ENCODE measurements at regions not wholly inside any gene's neighbourhood (a gene's known extent, or its start where the extent isn't known, plus 50 kb on each side); places are given as distances from the start of the nearest gene placed in this dataset.
"Not testable (repeated sequence)": the region's sequence is repeated elsewhere in the genome, so short reads cannot be mapped to it uniquely, and the experiment has no call there.

DNA sequence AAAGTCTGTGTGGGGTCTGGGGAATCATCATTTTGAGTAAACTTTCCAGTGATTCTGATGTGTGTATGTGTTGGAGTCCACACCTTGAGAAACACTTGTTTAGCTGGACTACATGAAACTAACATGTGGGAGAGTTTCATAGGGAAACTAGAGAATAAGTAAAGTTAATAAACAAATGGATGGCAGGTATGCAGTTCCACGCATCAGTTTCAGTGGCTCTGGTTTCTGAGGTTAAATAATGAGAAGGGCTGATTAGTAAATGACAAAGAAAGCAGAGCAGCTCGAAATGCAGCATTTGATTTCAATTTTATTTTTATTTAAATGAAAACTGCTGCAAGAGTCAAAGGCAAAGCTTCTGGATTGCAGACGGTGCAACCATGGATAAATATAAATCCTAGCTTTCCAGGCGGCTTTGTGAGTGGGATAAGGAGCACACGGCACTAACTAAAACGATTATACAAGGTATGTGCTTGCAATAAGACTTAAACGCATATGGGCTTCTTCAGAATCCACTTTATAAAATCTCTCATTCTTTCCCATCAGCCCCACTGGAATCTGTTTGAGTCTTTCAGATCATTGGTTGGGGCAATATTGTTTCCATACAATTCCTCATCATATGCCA is 310.7 kb downstream of the PLPP3 start:
- DNase-seq (ENCODE audit: low read depth in 2 of 2) = no peak

DNA sequence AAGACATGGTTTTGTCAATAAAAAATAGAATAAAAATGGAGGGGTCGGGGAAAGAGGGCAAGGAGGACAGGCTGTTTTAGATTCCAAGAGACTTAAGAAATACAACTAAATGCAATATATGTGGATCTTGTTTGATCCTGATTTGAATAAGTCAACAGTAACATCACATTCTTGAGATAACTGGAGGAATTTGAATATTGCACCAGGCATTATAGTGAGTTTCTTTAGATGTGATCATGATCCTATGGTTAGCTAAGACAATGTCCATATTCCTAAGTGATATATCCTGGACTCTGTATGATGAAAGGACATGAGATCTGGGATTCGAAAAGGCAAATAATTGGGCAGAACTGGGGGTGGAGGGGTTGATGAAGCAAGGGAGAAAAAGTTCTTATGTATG is 311.8 kb downstream of the PLPP3 start:
- no peak for DNase-seq (ENCODE audit: low read depth in 2 of 2)

DNA sequence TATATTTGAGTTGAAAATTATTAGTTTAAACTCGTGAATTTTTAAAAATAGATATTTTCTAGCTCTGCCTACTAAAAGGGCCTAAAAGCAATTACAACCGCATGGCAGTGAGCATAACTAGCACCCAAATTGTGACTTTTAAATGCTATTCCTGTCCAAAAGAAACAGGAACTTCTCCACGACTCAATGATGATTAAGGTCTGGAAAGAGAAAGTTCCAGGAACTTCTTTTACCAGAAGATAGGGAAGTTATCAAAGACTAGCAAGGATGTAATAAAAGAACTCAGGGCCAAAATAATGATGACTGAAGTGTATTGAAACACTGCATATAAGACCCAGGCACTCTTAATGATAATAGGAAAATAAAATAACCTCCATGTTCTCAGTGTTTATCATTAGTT is 313.0 kb downstream of the PLPP3 start:
- no peak for DNase-seq (ENCODE audit: low read depth in 2 of 2)

DNA sequence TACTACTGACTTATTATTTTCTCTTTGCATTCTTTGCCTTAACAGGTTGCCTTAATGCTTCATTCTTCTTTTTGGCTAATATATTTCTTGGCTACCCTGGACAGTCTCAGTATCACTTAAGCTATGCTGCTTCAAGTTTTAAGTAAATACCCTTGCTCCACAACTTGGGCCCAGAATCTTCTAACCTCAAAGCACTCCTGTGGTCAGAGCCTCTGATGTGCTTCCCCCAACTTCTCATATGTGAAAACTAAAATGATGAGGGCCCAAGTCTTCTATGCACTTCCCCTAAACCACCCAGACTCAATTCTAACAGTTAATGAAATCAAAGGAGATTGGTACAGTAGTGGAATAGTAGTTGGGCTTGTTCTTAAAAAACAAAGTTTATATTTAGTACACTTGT is 314.1 kb downstream of the PLPP3 start:
- DNase-seq (ENCODE audit: low read depth in 2 of 2) = no peak

DNA sequence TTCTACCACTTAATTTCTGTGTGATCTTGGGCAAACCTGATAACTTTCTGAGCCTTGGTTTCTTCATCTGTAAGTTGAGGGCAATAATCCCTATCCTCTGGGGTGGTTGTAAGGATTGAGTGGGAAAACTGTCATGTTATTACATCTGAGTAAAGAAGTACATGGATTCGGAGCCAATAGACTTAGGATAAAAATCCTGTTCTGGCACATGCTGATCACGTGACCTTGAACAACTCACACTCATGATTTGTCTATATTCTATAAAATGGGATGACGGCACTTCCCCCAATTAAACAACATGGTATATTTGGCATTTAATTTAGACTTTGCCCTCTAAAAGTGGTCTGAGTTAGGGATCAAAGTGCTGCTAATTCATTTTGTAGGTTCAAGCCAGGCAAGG is 315.5 kb downstream of the PLPP3 start:
- DNase-seq (ENCODE audit: low read depth in 2 of 2) = no peak

DNA sequence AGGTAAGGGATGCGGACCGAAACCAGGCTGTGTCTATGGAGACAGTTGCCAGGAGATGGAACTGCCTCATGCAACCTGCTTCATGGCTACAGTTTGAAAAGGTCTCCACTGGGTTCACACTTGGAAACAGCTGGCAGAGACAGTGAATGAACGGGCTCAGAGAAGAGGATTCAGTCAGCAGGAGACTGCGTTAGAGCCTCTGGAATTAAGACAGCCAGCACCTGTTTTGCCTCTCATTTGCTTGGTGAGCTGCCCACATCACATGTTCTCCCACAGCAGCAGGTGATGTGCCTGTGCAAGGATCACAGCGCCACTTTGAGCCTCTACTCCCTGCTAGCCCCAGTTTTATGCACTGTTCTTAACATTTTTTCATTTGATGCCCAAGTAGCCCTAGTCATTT is 321.0 kb downstream of the PLPP3 start:
- no peak for DNase-seq (ENCODE audit: low read depth in 2 of 2)

DNA sequence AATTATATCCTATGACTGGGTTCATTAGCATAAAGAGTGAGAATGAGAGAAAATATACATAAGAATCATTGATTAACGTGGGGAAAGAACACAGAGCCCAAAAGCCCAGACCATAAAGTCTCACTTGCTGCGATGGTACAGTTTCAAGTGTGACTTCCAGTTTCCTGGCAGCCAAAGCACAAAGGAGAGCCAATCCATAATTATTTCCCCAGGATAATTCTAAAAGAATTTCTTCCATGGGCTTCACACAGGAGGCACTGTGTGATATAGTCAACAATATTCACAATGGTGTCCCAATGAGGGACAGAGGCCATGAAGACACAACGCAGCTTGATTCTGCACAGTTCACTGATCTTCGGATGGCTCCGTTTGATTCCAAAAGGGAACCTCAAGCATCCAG is 321.6 kb downstream of the PLPP3 start:
- DNase-seq (ENCODE audit: low read depth in 2 of 2) = no peak

DNA sequence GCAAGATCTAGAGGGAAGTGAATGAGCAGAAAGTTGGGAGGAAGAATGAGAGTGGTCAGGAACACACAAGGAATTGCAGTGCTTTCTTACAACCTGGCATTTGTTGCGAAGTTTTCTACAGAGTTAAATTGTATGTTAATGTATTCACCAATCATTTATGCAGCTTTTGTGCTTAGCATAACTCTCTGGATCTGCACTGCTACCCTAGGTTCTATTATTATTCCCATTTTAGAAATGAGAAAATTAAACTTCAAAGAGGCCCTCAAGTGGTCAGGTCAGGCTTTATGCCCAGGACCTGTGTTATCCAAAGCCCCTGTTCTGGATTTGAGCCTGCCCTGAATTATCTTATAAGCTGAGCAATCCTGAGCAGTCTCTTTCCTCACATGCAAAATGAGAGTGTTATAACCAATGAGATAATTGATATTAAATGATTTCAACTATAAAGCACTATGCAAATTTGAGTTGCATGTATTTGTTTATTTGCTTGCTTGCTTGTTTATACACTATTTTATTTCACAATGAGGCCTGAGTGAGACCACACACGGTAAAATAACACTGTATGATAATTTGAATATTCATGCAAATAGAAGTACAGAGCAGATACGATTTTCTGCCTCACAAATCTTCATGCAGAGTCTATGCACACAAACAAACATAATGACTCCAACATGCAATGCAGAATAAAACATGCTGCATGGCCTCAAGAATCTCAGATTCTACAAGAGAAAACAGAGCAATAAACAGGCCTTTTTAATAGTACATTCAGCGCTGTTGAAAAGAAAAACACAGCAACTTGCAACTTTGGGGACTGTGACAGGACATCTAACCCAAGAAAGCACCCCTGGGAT is 323.0 kb downstream of the PLPP3 start:
- no peak for DNase-seq (ENCODE audit: low read depth in 2 of 2)

DNA sequence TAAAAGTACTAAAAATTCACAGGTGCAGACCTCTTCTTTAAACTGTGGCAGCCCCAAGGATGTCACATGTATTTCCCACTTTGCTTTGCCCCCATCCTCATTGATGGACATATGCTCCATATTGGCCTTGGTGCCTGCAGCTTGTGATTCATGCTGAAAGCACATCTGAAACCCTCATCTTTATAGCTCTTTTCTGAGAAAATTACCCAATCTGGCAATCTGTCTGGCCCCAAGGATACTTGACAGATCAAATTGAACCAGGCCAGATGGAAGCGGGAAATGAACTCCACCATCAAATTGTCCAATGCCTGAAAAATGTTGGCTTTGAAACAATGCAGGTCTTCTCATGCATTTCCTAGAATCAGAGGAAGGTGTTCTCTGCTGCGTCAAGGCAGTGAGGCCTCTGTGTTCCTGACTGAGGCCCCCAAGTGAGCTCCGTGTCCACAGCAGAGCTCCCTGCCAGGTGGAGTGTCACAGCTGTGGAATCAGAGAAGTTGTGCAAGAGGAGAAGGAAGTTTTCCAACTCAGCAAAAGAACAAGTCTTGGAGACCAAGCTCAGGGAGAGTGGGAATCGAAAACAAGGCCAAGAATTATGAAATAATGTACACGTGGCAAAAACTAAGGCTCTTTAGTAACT is 323.7 kb downstream of the PLPP3 start:
- DNase-seq (ENCODE audit: low read depth in 2 of 2) = no peak

DNA sequence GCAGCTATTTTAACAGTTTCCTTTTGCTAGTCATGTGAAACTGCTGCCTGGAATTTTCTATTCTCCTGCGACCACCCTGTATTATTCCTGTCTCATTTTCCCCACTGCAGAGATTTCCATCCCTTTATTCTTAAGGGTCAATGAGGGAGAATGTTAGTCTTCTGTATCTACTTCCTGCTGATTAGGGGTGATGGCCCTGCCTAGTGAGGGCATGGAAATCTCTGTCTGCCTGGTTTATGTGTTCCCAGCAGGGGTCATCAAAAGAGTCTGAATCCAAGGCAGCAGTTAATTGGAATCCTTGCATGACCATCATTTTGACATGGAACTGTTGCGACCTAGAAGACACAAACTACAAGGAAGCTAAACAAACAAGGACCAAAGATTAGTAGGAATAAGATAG is 325.2 kb downstream of the PLPP3 start:
- DNase-seq (ENCODE audit: low read depth in 2 of 2) = no peak

DNA sequence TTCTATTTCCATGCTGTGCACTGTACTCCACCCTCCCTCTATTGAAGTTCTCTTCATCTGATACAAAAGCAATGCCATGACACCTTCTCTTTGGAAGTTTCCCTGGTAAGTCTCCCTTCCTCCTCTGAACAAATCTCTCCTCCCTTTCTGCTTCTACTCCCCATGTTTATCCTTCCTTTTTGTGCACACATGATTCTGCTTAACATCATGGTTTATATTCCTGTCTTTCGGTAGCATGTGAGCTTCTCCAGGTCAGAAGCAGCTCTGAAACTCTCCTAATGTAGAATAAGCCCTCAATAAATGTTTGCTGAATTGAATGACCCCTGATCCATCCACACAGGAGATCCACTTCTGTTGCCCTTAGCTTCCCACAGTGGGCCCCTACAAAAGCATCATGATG is 328.6 kb downstream of the PLPP3 start:
- DNase-seq (ENCODE audit: low read depth in 2 of 2) = no peak

DNA sequence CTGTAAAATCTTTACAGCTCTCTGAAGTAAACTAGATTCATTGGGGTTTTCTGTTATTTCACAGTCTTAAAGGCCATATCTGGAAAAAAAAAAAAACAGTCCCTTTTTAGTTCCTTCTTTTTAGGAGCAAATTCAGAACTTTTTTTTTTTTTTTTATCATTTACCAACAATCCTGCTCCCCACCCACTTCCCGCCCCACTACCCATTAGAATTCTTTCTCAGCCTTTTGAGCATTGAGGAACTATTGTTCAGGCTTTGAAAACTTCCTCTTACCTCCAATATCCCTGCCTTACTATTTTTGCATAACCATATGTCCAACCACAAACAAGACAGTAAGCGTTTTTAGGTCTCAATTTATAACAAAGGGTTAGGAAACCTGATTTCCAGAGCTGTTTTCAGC is 330.1 kb downstream of the PLPP3 start:
- no peak for DNase-seq (ENCODE audit: low read depth in 2 of 2)

DNA sequence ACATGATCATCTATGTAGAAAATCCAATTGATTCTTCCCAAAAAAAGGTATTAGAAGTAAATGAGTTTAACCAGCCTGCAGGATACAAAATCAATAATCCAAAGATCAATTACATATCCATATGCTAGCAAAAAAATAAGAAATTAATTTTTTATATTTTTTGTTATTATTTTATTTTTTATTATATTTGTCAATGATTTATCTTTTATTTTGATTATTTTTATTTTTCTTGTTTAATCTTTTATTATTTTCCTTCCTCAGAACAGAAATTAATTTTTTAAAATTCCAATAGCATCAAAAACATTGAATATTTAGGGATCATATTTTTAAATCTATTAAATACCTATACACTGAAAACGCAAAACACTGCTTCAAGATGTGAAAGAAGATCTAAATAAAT is 331.2 kb downstream of the PLPP3 start:
- DNase-seq (ENCODE audit: low read depth in 2 of 2) = no peak

DNA sequence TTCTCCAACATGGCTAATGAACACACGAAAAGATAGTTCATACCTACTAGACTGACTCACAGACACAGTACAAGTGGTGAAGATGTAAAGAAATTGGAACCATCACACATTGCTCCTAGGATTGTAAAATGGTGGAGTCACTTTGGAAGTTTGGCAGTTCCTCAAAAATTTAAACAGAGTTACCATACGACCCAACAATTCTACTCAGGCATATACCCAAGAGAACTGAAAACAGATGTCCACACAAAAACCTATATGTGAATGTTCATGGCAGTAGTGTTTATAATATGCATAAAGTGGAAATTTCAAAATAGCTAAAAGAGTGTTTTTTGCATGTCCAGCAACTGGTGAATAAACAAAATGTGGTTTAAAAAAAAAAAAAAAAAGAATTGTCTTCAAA is 332.6 kb downstream of the PLPP3 start:
- DNase-seq (ENCODE audit: low read depth in 2 of 2) = not testable (repeated sequence)

DNA sequence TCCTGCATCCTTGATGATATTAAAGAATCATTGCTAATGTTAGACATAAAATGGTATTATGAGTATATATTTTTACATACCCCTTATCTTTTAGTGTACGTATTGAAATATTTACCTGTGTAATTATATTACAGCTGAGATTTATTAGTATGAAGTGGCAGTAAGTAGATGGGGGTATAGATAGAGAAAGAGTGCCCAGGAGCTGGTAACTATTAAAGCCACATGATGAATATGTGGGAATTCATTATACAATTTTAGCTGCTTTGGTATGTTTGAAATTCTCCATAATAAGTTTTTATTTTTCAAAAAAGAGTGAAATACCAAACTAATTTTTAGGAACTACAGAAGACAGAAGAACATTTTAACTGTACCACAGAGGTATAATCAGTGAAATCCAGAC is 339.0 kb downstream of the PLPP3 start:
- DNase-seq (ENCODE audit: low read depth in 2 of 2) = no peak

DNA sequence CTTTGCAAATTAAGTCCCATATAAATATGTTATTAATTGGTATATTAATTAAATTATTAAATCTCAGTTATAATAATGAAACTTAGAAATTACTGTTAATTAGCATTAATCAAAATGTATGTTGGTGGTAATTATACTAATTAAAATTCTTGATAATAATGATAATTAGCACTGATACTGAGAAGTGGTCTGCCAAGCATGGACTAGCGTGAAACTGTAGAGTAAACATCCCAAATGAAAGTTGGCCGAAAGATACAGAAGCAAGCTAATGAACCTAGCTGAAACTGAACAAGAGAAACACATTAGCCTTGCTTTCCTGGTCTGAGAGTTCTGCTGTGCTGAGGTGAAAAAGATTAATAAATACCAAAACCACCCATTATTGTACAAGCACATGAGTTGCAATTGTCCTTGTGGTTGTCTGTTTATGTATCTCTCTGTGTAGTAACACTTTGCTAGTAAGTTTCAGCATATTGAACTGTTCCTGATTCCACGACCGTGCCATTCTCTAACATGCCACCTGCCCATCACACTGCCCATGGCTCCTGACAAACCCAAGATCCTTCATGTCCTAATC is 341.8 kb downstream of the PLPP3 start:
- no peak for DNase-seq (ENCODE audit: low read depth in 2 of 2)

DNA sequence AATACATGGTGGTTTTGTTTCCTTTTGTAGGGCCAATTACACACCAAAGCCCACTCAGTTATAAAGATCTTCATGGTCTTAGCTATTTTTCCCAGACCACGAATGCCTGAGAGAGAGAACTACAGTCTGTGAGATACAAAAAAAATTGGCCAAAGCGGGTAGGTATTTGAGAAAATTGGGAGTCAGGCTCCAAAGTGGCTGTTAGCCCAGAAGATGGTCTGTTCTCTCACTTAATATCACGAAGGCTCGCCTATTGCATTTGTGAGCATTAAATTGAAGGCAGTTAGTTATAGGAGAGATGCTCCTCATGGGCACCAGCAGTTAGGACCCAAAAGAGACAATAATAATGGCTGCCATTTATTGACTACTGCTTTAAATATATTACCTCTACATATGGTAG is 342.7 kb downstream of the PLPP3 start:
- no peak for DNase-seq (ENCODE audit: low read depth in 2 of 2)

DNA sequence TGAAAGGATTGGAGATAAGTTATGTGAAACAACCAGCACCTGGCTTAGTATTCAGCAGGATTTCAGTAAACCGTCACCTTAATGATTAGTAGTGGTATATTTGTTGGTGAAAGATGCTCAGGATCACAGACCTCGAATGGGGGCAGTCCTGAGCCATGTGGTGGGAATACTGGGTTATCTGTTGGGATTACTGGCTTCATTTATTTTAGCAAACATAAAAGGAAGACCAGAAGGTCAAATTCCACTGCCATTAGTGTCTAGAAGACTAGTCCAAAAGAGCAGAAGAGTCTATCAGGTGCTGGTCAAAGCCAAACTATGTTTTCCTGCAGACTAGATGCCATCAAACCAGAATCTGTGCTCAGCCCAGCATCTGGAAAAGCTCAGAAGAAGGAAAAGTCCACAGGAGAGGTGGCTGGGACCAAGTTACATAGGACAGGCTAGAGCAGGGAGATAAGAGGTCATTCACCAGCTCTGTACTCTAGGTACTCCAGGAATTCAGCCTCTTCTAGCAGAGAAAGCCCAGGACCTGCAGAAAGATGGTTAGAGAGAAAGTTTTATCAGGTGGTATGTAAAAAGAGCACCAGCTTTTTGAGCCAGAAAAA is 343.4 kb downstream of the PLPP3 start:
- no peak for DNase-seq (ENCODE audit: low read depth in 2 of 2)

DNA sequence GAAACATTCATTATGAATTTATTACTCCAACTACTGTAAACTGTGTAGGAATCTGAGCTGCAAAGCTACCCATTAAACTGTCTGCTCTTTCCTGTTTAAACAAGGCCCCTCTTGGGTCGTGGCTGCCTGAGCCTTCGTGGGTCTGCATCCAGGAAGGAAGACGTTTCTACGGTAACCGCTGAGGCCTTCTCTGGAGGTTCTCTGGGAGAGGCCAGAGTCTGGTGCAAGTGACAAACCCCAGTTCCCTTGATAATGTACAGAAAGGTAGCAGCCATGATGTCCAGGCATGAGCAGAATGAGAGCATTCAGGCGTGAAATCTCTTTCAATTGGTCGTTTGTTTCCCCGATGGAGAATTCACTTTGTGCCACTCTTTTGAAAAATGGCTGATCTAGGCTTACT is 350.2 kb downstream of the PLPP3 start:
- DNase-seq (ENCODE audit: low read depth in 2 of 2) = no peak

DNA sequence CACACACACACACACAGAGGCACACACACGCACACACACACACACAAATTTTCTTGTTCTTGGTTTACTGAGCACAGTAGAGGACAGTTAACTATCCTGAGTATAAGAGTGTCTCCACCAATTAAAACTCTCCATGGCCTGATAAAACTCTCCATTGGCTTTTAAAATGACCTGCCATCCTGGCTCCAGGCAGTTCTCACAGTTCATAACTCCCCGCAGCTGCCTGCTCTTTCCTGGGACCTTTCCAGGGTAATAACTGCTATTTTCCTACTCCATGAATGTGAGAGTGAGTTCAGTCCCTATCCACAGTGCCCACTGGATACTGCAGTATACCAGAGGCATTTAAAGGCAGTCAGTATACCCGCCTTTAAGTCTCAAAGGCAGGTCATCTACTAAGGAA is 351.5 kb downstream of the PLPP3 start:
- DNase-seq (ENCODE audit: low read depth in 2 of 2) = no peak

DNA sequence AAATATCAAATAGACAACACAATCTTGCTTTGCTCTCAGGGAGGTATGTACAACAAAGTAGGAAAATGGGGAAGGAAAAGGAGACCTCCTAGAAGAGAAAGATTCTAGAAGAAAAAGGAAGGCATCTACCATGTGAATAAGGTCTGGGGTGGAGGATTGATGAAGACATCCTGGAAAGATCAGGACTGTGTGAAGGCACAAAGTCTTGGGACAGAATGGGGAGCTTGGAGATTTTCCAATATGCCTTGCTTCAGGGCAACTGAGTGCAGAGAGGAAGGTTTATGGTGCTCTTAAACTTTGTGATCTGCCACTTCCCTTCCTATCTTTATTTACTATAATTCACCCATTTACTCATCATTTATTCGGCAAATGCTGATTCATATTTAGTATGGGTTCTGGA is 352.0 kb downstream of the PLPP3 start:
- no peak for DNase-seq (ENCODE audit: low read depth in 2 of 2)
